GM21390 (cell line): ENCODE measurements at regions not wholly inside any gene's neighbourhood (a gene's known extent, or its start where the extent isn't known, plus 50 kb on each side); places are given as distances from the start of the nearest gene placed in this dataset.
"Not testable (repeated sequence)": the region's sequence is repeated elsewhere in the genome, so short reads cannot be mapped to it uniquely, and the experiment has no call there.

Experiments
- ATAC-seq: cut with Tn5 transposase; IDR thresholded peaks from one replicate; pipeline ENCODE4 v1.9.1; 2021; ENCODE audit not compliant: unreplicated experiment

GRCh38 chr10:84698989-84699388 is 370.6 kb downstream of the CCSER2 start:
- ATAC-seq = no peak

- no peak for ATAC-seq
These were observed 372.4 kb downstream of the CCSER2 start for GRCh38 chr10:84700668-84701369.

GRCh38 chr10:84701370-84701720 is 373.0 kb downstream of the CCSER2 start:
- no peak for ATAC-seq

- ATAC-seq = no peak
These were observed 375.7 kb downstream of the CCSER2 start for GRCh38 chr10:84704101-84704500.

- ATAC-seq = no peak
These were observed 378.0 kb downstream of the CCSER2 start for GRCh38 chr10:84706431-84706830.

- no peak for ATAC-seq
These were observed 378.5 kb downstream of the CCSER2 start for GRCh38 chr10:84706875-84707274.

GRCh38 chr10:84715911-84716310 is 387.5 kb downstream of the CCSER2 start:
- no peak for ATAC-seq

- no peak for ATAC-seq
These were observed 390.7 kb downstream of the CCSER2 start for GRCh38 chr10:84718877-84719616.

GRCh38 chr10:84719687-84720086 is 391.3 kb downstream of the CCSER2 start:
- ATAC-seq = no peak

- ATAC-seq = no peak
These were observed 399.0 kb downstream of the CCSER2 start for GRCh38 chr10:84727398-84727797.

- not testable (repeated sequence) for ATAC-seq
These were observed 410.7 kb downstream of the CCSER2 start for GRCh38 chr10:84739126-84739525.

GRCh38 chr10:84739641-84740040 is 411.3 kb downstream of the CCSER2 start:
- no peak for ATAC-seq

GRCh38 chr10:84743483-84743882 is 415.1 kb downstream of the CCSER2 start:
- no peak for ATAC-seq

- ATAC-seq = no peak
These were observed 426.9 kb downstream of the CCSER2 start for GRCh38 chr10:84755311-84755710.

- not testable (repeated sequence) for ATAC-seq
These were observed 428.3 kb downstream of the CCSER2 start for GRCh38 chr10:84756653-84757052.

GRCh38 chr10:84761994-84762614 is 433.7 kb downstream of the CCSER2 start:
- ATAC-seq = not testable (repeated sequence)

GRCh38 chr10:84762754-84763394 is 434.5 kb downstream of the CCSER2 start:
- no peak for ATAC-seq

GRCh38 chr10:84763965-84764364 is 435.6 kb downstream of the CCSER2 start:
- no peak for ATAC-seq

- ATAC-seq = no peak
These were observed 436.7 kb downstream of the CCSER2 start for GRCh38 chr10:84765086-84765485.

GRCh38 chr10:84765656-84766055 is 437.3 kb downstream of the CCSER2 start:
- ATAC-seq = no peak

- no peak for ATAC-seq
These were observed 438.5 kb downstream of the CCSER2 start for GRCh38 chr10:84766923-84767322.

- no peak for ATAC-seq
These were observed 439.7 kb downstream of the CCSER2 start for GRCh38 chr10:84768132-84768531.
